Gastroesophageal sphincter (tissue), 3 donors: ENCODE measurements at regions not wholly inside any gene's neighbourhood (a gene's known extent, or its start where the extent isn't known, plus 50 kb on each side); places are given as distances from the start of the nearest gene placed in this dataset.

Source experiments
- EP300 ChIP-seq: sonication (generic); formaldehyde crosslinking; IDR thresholded peaks from one replicate; pipeline ENCODE4 v1.6.1; 2017; ENCODE audit warnings: antibody characterized with exemption, mild to moderate bottlenecking
- TF ChIP-seq, protein P1 (sequence below), 4 experiments: fragments of 200-600 bp in 2 of 4; fragments of 450-650 bp in 2 of 4; sonication (generic) in 1 of 4; IDR thresholded peaks; one replicate each; pipeline ENCODE4 v1.5.1; 2017 to 2019; ENCODE audit warnings: antibody characterized with exemption in 4 of 4, mild to moderate bottlenecking in 2 of 4, moderate library complexity in 2 of 4

GRCh38 chr12:114894076-114894475 lies 210.1 kb upstream of the TBX3 start:
- TF ChIP-seq EP300 = no peak
- TF ChIP-seq, protein P1, sequence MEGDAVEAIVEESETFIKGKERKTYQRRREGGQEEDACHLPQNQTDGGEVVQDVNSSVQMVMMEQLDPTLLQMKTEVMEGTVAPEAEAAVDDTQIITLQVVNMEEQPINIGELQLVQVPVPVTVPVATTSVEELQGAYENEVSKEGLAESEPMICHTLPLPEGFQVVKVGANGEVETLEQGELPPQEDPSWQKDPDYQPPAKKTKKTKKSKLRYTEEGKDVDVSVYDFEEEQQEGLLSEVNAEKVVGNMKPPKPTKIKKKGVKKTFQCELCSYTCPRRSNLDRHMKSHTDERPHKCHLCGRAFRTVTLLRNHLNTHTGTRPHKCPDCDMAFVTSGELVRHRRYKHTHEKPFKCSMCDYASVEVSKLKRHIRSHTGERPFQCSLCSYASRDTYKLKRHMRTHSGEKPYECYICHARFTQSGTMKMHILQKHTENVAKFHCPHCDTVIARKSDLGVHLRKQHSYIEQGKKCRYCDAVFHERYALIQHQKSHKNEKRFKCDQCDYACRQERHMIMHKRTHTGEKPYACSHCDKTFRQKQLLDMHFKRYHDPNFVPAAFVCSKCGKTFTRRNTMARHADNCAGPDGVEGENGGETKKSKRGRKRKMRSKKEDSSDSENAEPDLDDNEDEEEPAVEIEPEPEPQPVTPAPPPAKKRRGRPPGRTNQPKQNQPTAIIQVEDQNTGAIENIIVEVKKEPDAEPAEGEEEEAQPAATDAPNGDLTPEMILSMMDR (IDR thresholded peaks at IDR 0.05) = no peak
